Neural cell (in vitro differentiated cells): ENCODE measurements at regions not wholly inside any gene's neighbourhood (a gene's known extent, or its start where the extent isn't known, plus 50 kb on each side); places are given as distances from the start of the nearest gene placed in this dataset.

ENCODE experiments used
- EP300 ChIP-seq: fragments of 450-650 bp; conservative IDR thresholded peaks from 2 replicates; pipeline ENCODE4 v1.6.1; 2014; ENCODE audit warnings: antibody characterized with exemption, mild to moderate bottlenecking, moderate library complexity; ENCODE audit not compliant: poor library complexity, severe bottlenecking
- EZH2 ChIP-seq: fragments of 200-600, 300-800 bp; shearing (Covaris generic), sonication (generic); IDR thresholded peaks from 2 replicates; pipeline ENCODE4 v1.6.1; 2014; ENCODE audit warnings: antibody characterized with exemption, low read length, borderline replicate concordance, mild to moderate bottlenecking; ENCODE audit not compliant: insufficient read depth, poor library complexity, severe bottlenecking
- MXI1 ChIP-seq: fragments of 450-650 bp; conservative IDR thresholded peaks from 2 replicates; pipeline ENCODE4 v1.6.1; 2014; ENCODE audit warnings: antibody characterized with exemption, mild to moderate bottlenecking; ENCODE audit not compliant: poor library complexity, severe bottlenecking
- POLR2AphosphoS5 ChIP-seq: IDR thresholded peaks from 2 replicates; pipeline ENCODE4 v1.6.1; 2012
- RAD21 ChIP-seq: fragments of 450-650 bp; conservative IDR thresholded peaks from 2 replicates; pipeline ENCODE4 v1.6.1; 2014; ENCODE audit warnings: antibody characterized with exemption, mild to moderate bottlenecking, moderate library complexity
- REST ChIP-seq: IDR thresholded peaks from 2 replicates; pipeline ENCODE4 v1.6.1; 2012; ENCODE audit warnings: borderline replicate concordance
- TF ChIP-seq, protein P1 (sequence below): fragments of 450-650 bp; IDR thresholded peaks from 2 replicates; pipeline ENCODE4 v1.5.1; 2014; ENCODE audit warnings: antibody characterized with exemption, mild to moderate bottlenecking, moderate library complexity; ENCODE audit not compliant: poor library complexity, severe bottlenecking

DNA sequence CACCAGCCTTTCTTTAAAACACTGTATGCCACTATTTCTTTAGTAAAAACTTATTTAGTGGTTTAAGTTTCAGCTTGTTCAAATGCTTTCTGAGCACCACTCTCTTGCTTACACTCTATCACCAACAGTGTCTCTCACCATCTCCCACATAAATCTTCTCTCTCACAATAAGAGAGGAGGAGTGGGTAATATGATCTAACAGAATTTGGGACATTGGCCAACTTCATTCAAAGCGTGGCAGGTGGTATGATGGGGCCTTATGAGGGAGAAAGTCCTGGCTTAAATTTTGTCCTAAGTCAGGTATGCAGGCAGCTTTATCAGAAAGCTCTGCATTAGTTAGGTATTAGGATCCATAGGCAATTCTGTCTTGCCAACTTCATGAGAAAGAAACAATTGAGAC, 1132.5 kb downstream of the TUSC7 start:
- TF ChIP-seq, protein P1, sequence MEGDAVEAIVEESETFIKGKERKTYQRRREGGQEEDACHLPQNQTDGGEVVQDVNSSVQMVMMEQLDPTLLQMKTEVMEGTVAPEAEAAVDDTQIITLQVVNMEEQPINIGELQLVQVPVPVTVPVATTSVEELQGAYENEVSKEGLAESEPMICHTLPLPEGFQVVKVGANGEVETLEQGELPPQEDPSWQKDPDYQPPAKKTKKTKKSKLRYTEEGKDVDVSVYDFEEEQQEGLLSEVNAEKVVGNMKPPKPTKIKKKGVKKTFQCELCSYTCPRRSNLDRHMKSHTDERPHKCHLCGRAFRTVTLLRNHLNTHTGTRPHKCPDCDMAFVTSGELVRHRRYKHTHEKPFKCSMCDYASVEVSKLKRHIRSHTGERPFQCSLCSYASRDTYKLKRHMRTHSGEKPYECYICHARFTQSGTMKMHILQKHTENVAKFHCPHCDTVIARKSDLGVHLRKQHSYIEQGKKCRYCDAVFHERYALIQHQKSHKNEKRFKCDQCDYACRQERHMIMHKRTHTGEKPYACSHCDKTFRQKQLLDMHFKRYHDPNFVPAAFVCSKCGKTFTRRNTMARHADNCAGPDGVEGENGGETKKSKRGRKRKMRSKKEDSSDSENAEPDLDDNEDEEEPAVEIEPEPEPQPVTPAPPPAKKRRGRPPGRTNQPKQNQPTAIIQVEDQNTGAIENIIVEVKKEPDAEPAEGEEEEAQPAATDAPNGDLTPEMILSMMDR = no peak
- TF ChIP-seq RAD21 (no peak), EP300 (no peak), EZH2 (no peak), POLR2AphosphoS5 (no peak), REST (no peak), MXI1 (no peak)
